ENCODE measurements at regions not wholly inside any gene's neighbourhood (a gene's known extent, or its start where the extent isn't known, plus 50 kb on each side); places are given as distances from the start of the nearest gene placed in this dataset.
"Not testable (repeated sequence)": the region's sequence is repeated elsewhere in the genome, so short reads cannot be mapped to it uniquely, and the experiment has no call there.

- DNase-seq (ENCODE audit: low read depth in 2 of 2), result no peak
Measured at GRCh38 chr11:88061111-88061510, 114.1 kb downstream of the RAB38 start.

GRCh38 chr11:88059326-88059725 lies 115.9 kb downstream of the RAB38 start:
- no peak for DNase-seq (ENCODE audit: low read depth in 2 of 2)

DNA sequence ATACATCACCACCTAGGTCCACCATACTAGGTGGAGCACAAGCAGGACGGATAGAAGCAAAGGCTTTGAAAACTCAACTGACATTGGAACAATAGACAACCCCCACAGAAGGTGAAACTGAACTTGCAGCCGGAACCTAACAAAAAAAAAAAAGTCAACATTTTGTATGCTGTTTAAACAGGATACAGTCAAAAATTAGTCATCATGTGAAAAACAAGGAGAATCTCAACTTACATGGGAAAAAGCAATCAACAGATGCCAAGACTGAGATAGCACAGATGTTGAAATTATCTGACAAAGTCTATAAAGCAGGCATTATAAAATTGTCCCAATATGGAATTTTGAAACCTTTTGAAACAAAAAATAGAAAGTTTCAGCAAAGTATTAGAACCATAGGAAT lies 123.8 kb downstream of the RAB38 start:
- no peak for DNase-seq (ENCODE audit: low read depth in 2 of 2)

DNA sequence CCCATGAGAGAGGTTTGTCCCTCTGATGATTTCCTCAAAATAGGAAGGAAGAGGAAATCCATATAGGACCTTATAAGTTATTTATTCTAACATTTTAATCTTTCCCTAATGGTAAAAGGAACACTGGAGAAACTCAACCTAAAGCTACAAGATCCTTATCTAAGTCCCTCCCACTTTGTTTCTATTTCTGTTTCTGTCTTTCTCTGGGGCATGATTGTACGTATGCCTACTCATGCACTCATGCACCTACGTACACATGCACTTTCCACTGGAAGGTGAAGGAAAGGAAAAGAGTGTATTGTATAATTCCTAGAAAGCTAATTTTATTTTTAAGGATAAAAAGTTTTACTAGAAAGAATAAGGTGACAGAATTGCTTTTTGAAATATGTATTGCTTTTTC lies 125.0 kb downstream of the RAB38 start:
- no peak for DNase-seq (ENCODE audit: low read depth in 2 of 2)

- DNase-seq (ENCODE audit: low read depth in 2 of 2), result not testable (repeated sequence)
Measured at GRCh38 chr11:88045288-88045687, 130.0 kb downstream of the RAB38 start.

- DNase-seq (ENCODE audit: low read depth in 2 of 2), result not testable (repeated sequence)
Measured at GRCh38 chr11:88044658-88045057, 130.6 kb downstream of the RAB38 start.

DNA sequence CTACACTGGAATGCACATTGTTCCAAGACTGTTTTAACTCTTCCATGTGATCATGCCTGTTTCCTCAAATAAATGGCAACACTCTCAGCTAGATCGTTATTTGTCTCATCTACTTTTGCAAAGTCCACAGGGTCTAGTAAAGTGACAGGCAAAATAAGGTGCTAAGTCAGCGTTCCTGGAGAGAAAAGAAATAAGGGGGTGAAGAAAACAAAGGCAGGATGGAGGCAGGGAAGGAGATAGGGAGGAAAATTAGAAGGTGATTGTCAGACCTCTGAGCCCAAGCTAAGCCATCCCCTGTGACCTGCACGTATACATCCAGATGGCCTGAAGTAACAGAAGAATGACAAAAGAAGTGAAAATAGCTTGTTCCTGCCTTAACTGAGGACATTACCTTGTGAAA lies 132.1 kb downstream of the RAB38 start:
- no peak for DNase-seq (ENCODE audit: low read depth in 2 of 2)

- no peak for DNase-seq (ENCODE audit: low read depth in 2 of 2)
Measured at GRCh38 chr11:88042647-88043046, 132.6 kb downstream of the RAB38 start.

DNA sequence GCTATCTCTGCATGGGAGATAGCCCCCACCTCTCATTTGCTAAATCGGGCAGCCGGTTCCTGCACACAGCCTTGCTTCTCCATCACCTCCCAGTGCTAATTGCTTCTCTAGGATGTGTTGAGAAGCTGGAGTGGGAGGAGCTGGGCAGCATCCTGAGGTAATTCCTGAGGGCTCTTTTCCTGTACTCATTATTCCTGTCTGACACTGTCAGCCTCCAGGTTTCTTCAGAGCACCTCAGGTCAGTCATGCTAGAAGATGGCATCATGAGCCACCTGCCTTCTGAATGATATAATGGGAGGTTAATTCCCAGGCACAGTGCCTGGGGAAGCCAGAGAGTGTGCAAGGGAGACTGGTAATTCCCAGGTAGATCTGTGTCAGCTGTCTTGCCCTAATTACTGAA lies 133.0 kb downstream of the RAB38 start:
- DNase-seq (ENCODE audit: low read depth in 2 of 2), result no peak

GRCh38 chr11:88041679-88042078 lies 133.6 kb downstream of the RAB38 start:
- DNase-seq (ENCODE audit: low read depth in 2 of 2), result no peak

DNA sequence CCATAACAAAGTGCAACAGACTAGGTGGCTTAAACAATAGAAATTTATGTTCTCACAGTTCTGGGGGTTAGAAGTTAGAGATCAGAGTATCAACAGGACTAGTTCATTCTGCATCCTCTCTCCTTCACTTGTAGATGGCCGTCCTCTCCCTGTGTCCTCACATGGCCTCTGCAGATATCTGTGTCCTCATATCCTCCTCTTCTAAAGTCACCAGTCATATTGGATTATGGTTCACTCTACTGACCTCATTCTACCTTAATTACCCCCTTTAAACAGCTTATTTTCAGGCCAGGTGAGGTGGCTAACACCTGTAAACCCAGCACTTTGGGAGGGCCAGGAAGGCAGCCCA lies 135.1 kb downstream of the RAB38 start:
- DNase-seq (ENCODE audit: low read depth in 2 of 2), result no peak

DNA sequence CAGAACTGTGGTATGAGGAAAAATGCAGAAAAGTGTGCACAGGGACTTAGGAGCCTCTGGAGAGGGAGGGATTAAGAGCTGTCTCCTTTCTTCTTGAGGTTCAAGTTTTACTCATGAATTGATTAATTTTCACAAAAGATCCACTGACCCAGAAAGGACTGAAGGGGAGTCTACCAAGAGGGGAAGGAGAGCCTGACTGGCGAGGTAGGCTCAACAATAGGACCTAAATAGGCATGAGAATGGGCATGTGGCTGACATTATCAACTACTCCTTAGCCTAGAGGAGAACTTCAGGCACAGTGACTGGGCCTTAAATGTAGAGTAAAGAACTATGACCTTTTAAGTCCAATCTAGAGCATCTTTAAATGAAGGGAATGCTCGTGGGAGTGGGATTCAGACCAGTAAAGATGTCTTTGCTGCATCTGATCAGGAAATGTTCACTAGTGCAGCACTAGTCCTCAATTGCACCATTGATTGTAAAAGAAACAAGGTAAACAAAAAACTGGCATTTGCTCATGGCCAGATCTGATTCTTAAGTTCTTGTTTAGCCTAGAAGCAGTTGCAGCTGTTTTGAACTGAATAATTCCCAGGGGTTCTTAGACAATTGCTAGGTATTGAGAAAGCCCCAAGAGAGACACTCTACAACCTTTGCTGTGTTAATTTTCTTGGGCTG lies 135.6 kb downstream of the RAB38 start:
- no peak for DNase-seq (ENCODE audit: low read depth in 2 of 2)

- DNase-seq (ENCODE audit: low read depth in 2 of 2), result no peak
Measured at GRCh38 chr11:88038063-88038462, 137.2 kb downstream of the RAB38 start.

DNA sequence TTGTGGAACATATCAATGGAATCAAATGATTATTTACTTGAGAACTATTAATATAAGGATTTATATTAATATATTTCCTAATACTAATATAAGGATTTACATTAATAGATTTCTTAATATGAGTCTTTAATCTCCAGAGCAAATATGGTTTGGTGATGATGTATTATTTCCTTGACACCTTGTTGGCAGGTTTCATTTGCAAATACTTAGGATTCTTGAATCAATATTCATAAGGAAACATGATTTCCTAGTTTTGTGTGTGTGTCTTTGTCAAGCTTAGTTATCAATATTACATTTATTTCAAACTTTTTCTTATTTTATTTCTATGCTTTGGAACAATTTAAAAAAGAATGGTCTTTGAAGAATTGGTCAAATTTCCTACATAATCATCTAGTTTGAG lies 138.5 kb downstream of the RAB38 start:
- no peak for DNase-seq (ENCODE audit: low read depth in 2 of 2)

DNA sequence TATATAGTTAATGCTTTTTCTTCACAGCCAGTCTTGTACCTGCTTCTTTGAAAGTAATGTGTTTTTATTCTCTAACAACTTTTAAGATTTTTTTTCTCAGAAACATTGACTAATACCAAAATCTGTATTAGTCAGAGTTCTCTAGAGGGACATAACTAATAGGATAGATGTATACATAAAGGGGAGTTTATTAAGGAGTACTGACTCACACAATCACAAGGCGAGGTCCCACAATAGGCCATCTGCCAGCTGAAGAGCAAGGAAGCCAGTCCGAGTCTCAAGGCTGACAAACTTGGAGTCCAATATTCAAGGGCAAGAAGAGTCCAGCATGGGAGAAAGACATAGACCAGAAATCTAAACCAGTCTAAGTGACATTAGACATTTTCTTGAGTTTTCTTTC lies 140.0 kb downstream of the RAB38 start:
- DNase-seq (ENCODE audit: low read depth in 2 of 2), result no peak

DNA sequence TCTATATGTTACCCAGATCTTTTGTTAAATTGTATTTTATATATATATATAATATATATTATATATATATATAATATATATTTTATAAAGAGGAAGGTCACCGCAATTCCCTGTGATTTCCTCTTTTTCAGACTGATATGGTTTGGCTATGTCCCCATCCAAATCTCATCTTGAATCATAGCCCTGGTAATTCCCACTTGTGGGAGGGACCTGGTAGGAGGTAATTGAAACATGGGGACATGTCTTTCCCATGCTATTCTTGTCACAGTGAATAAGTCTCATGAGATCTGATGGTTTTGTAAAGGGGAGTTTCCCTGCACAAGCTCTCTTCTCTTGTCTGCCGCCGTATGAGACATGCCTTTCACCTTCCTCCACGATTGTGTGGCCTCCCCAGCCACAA lies 157.6 kb downstream of the RAB38 start:
- no peak for DNase-seq (ENCODE audit: low read depth in 2 of 2)

DNA sequence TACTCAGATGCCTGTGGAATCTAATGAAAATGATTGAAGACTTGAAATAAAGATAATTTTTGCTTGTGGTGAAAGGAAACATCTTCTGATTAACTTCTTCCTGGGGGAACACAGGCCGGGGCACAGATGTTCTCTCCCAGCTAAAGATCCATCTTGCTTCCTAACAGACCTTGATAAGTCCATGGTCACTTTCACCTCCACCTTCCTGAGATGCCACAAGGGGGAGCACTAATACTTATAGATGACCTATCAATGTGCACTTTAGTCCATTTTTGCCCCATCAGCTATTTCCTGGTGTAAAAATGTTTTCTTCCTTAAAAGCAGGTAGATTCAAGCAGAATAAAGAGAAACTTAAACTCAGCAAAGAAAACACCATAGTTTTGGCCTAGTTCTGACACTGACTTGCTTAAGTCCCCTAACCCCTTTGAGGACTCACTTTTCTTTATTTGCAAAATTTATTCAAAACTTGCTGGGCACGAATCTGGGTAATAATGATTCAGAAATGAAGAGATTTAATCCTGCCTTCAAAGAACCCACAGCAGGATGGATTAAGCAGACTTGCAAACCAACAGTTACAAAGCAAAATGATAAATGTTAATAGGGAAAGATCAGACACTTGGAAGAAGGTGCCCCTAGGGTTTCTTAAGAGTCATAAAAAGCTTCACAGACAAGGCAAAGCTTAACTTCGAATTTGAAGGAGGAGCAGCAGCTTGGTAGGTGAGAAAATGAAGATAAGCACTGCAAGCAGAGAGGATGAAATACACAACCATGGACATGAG lies 158.7 kb downstream of the RAB38 start:
- DNase-seq (ENCODE audit: low read depth in 2 of 2), result peak; percentile 19 to 28

GRCh38 chr11:88015170-88015569 lies 160.1 kb downstream of the RAB38 start:
- DNase-seq (ENCODE audit: low read depth in 2 of 2), result no peak

DNA sequence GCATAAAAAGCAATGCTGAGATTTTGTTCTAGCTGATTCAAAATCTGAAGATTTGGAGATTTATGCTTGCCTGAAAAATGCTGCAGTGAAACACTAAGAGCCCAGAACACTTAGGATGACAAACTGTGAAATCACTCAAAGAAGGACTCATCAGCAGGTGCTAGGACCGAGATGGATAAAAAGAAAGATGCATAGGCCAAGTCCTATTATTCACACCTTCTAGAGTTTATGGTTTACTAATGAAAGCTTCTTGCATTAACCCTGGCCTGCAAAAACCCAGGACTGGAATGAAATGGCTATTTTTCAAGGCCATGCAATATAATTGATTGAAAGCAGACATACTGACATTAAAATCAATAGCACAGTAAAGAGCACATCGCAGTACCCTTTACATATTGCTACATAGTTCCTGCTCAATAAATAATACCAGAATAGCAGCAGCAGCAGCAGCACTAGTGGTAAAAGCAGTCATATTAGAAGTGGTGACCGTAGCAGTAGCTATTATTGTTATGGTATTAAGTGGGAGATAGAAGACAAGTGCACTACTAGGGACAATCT lies 161.7 kb downstream of the RAB38 start:
- DNase-seq (ENCODE audit: low read depth in 2 of 2), result no peak

DNA sequence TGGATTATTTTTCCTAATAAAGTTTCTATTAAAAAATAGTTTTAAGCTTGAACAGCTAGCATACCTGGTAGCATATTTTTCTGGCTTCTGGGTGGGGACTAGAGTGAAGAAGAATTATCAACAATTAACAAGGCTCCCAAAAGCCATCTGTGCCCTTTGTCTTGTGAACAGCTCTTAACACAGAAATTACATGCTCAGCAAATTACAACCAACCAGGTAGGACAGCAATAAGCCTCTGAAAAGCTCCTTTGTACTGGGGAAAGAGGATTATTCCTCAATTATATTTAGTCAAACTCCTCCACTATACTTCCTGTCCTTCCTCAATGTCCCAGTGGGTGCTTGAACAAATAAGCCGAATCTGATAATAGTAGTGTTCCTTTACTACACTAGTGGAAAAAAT lies 162.8 kb downstream of the RAB38 start:
- DNase-seq (ENCODE audit: low read depth in 2 of 2), result no peak

- DNase-seq (ENCODE audit: low read depth in 2 of 2), result no peak
Measured at GRCh38 chr11:87976009-87976408, 199.2 kb downstream of the RAB38 start.

DNA sequence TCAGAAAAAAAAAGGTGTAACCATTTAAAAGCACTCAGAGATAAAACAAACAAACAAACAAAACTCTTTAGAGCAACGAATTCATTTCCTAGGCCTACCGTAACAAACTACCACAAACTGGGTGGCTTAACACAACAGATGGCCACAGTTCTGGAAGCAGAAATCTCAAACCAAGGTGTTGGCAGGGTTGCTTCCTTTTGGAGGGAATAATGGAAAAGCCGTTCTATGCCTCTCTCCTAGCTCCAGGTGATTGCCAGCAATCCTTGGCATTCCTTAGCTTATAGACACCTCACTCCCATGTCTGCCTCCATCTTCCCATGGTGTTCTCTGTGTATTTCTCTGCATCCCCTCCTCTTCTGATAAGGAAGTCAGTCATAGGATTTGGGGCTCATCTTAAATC lies 200.4 kb downstream of the RAB38 start:
- no peak for DNase-seq (ENCODE audit: low read depth in 2 of 2)

- no peak for DNase-seq (ENCODE audit: low read depth in 2 of 2)
Measured at GRCh38 chr11:87972133-87972532, 203.1 kb downstream of the RAB38 start.

All from stimulated activated CD4-positive, alpha-beta T cell treated with anti-CD3 and anti-CD28 coated beads, Interleukin-4, amount 100 ng/mL, for 48 hours (primary cell).